ENCODE measurements at regions not wholly inside any gene's neighbourhood (a gene's known extent, or its start where the extent isn't known, plus 50 kb on each side); places are given as distances from the start of the nearest gene placed in this dataset.

DNA sequence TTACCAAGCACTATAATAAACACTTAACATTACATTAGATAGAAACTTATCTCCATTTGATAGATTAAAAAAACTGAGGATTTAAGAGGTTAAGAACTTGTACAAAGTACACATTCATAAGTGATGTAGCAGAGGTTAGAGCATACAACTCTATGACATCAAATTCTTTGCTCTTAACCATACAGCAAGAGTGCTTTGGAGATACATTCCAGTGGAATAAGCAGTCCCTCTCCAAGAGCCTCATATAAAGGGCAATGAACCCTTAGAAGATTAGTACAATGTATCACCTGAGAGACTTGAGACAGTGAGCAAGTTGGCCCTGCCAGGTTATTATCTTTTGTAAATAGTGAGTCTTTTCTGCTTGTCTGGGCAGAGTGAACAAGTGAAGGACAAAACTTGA, 600.4 kb upstream of the CT83 start:
- no peak for TF ChIP-seq EP300 (IDR thresholded peaks at IDR 0.05; ENCODE audit: low read depth)
- TF ChIP-seq, protein P1, sequence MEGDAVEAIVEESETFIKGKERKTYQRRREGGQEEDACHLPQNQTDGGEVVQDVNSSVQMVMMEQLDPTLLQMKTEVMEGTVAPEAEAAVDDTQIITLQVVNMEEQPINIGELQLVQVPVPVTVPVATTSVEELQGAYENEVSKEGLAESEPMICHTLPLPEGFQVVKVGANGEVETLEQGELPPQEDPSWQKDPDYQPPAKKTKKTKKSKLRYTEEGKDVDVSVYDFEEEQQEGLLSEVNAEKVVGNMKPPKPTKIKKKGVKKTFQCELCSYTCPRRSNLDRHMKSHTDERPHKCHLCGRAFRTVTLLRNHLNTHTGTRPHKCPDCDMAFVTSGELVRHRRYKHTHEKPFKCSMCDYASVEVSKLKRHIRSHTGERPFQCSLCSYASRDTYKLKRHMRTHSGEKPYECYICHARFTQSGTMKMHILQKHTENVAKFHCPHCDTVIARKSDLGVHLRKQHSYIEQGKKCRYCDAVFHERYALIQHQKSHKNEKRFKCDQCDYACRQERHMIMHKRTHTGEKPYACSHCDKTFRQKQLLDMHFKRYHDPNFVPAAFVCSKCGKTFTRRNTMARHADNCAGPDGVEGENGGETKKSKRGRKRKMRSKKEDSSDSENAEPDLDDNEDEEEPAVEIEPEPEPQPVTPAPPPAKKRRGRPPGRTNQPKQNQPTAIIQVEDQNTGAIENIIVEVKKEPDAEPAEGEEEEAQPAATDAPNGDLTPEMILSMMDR (IDR thresholded peaks at IDR 0.05): no peak
- no peak for TF ChIP-seq POLR2AphosphoS5 (IDR thresholded peaks at IDR 0.05)
